HL-60 (cell line): ENCODE measurements at regions not wholly inside any gene's neighbourhood (a gene's known extent, or its start where the extent isn't known, plus 50 kb on each side); places are given as distances from the start of the nearest gene placed in this dataset.

Source experiments
- GABPA ChIP-seq: IDR thresholded peaks from 2 replicates; pipeline ENCODE4 v1.6.1; 2012; ENCODE audit warnings: low read depth
- POLR2AphosphoS5 ChIP-seq: IDR thresholded peaks from 2 replicates; pipeline ENCODE4 v1.6.1; 2012; ENCODE audit warnings: low read depth
- REST ChIP-seq: IDR thresholded peaks from 2 replicates; pipeline ENCODE4 v1.6.1; 2012; ENCODE audit warnings: low read depth; ENCODE audit not compliant: insufficient replicate concordance
- TF ChIP-seq, protein P1 (sequence below): IDR thresholded peaks from one replicate; pipeline ENCODE4 v1.5.1; 2011; ENCODE audit warnings: low read length, control low read depth, inconsistent platforms; ENCODE audit not compliant: insufficient read depth

GRCh38 chr18:7360606-7361170 is 129.8 kb downstream of the LRRC30 start:
- TF ChIP-seq, protein P1, sequence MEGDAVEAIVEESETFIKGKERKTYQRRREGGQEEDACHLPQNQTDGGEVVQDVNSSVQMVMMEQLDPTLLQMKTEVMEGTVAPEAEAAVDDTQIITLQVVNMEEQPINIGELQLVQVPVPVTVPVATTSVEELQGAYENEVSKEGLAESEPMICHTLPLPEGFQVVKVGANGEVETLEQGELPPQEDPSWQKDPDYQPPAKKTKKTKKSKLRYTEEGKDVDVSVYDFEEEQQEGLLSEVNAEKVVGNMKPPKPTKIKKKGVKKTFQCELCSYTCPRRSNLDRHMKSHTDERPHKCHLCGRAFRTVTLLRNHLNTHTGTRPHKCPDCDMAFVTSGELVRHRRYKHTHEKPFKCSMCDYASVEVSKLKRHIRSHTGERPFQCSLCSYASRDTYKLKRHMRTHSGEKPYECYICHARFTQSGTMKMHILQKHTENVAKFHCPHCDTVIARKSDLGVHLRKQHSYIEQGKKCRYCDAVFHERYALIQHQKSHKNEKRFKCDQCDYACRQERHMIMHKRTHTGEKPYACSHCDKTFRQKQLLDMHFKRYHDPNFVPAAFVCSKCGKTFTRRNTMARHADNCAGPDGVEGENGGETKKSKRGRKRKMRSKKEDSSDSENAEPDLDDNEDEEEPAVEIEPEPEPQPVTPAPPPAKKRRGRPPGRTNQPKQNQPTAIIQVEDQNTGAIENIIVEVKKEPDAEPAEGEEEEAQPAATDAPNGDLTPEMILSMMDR = no peak
- no peak for TF ChIP-seq POLR2AphosphoS5
- no peak for TF ChIP-seq REST
- TF ChIP-seq GABPA = no peak
